ENCODE measurements at regions not wholly inside any gene's neighbourhood (a gene's known extent, or its start where the extent isn't known, plus 50 kb on each side); places are given as distances from the start of the nearest gene placed in this dataset.

DNA sequence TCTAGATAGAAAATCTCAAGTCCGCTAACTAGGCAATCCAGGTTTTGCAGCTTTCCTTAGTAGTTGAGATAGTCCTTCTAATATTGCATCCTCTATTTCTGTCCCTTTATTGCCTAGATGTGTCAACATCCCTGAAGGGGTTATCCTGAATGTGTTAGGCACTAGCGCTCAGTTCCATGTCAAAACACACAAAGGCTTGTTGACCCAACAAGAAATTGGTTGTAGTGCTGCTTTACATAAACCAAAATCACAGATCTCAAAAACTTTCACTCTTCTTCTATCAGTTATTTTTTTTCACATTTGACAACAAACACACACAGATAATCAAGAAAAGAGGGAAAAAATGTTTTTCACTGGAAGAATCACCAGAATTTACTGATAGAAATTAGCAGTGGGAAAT, 51.4 kb upstream of the SOX2 start:
- no peak for DNase-seq

DNA sequence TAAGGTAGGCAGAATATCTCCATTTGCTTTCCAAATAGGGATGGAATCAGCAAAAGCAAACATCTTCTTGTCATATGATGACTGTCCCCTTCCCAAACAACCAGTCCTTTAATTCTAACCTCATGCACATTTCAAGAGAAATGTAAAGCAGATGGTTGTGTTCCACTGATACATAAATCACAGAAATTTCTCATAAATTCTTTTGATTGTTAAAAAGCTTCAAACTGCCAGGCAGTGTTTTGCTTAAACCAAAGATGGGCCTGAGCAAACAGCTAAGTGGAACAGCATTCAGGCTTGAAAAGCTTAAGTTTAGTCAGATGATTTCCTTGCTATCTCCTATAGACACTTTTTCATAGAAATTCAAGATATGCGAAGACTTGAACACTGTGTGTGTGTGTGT, 74.3 kb upstream of the SOX2 start:
- DNase-seq: no peak

DNA sequence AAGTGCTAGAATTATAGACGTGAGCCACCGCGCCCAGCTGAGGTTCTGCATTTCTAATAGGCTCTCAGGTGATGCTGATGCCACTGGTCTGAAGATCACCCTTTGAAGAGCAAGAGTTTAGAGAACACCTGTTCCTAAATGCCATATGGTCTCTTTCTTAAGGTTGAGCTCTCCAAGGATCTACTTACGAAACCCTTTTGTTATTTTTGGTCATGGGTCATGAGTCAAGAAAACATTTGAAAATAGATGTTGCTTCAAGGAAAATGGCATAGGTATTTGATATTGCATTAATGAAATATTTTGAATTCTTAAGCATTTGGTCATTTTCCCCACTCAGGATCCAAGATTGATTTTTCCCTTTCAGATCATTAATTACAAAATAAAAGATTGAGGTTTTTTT, 74.7 kb upstream of the SOX2 start:
- DNase-seq: no peak

DNA sequence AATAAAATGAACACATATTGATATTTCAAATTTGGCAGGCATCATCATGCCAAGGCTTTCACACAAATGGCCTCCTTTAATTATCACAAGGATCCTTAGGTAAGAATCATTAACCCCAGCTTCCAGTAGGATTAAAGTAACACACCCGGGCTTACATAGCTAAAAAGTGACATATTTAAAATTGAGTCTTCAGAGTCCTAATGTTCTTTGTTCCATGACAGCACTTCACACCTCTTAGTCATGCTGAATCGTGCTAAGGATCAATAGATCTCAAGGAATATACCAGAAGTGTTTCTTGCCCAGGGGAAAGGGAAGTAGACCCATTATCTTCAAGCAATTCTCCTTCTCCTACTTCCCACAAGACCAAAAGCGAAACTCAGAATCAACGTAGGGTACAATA, 76.6 kb upstream of the SOX2 start:
- no peak for DNase-seq

DNA sequence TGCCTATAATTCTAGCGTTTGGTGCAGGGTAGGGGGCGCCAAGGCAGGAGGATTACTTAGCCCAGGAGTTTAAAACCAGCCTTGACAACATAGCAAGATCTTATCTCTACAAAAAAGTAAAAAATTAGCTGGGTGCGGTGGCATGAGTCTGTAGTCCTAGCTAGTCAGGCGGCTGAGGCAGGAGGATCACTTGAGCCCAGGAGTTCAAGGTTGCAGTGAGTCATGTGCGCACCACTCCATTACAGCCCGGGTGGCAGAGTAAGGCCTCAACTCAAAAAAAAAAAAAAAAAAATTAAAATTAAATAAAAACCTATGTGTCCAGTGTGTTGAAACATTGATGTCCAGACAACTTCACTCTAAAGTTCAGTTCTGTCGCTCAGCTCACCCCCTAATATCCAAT, 78.2 kb upstream of the SOX2 start:
- no peak for DNase-seq

DNA sequence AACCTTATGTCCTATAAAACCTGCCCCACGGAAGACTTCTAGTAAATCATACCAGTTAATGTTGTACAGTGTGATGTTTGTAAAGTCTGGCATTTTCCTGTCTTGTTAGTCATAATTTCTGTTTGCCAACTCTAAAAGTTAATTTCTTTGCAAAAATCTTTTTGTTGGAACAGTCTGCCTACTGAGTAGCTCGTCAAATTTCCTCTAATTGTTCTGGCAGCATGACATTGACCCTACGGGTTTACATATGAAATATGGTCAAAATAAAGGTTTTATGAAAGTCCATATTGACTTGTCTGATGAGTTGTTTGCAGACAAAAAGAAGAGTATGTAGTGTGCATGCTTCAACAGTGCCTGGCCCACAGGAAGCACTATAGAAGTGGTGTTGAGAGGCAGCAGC, 79.8 kb upstream of the SOX2 start:
- no peak for DNase-seq

DNA sequence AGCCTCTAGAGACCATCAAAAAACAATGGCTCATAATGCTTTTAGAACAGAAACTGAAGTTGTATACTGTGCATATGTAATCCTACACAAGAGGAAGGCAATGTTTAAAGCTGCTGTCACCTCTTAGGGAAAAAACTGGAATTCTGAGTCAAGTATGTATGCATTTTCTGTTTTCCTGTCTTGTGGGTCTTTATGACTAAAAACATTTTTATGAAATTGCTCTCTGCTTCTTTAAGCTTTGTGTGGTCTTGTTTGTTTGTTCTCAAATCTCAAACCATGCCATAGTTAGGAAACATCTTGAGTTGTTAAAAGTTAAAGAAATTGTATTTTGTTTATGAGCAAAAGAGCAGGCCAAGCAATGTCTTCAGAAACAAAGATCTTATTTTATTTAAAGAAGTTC, 80.9 kb upstream of the SOX2 start:
- no peak for DNase-seq

DNA sequence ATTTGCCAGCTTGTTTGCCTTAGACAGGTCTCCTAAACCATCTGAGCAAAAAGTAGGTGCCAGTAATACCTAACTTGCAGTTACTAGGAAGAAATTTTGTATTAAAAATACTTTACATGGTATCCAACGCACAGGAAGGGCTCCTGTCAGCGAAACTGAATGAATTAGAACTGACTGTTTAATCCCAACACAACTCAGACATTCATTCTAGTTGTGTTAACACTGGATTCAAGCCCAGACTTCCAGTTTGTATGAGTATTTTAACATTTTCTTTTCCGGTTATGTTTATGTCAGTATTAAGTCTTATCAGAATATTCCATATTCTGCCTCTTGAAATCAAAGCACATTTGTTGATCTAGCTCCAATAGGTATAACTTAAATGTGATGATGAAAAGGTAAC, 82.0 kb upstream of the SOX2 start:
- no peak for DNase-seq

DNA sequence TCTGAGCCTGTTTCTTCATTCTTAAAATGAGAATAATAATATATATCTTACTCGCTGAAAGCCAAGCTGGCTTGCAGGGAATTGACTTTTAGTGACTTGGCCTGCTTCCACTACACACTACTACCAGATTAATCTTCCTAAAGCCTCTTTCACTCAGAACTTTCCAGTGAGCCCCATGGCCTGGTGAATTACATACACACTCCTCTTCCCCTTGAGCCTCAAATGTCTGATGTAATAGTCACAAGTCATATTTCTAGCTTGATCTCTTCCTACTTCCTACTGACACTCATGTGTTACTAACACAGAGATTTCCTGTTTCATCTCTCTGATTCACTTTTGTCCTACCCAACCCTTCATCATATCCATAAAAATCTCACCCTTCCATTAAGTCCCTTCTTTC, 82.7 kb upstream of the SOX2 start:
- DNase-seq: no peak

DNA sequence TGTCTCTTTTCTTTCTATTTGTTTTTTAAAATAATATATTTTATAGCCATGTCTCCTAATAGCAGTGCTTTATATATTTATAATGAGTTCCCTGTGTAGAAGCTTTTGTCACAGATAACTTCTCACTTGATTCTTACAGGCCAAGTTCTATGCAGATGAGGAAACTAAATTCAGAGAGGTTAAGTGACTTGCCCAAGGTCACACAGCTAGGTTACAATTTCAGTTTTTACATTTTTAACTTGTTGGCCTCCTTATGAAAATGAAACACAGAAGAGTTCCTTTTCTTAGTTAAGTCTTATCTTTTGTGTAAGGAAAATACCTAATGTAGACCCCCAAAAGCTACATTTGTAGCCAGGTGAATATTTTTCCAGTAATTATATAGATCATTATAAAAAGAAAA, 83.3 kb upstream of the SOX2 start:
- DNase-seq: no peak

DNA sequence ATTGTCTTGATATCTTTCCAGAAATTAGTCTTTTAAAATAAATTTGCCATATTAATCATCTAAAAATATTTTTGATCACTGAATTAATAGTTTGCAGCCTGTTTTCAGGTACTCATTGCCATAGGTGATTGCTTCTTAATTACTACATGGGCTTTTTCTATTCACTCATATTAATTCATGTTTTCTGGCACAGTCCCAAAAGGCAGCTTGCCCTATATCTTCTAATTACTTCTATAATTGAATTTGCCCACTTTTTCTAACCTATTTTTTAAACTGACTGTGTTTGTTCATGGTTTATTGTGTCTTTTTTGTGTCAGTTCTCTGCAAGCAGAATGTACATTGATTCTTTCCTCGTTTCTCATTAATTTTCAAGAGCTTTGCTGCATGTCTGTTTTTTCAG, 85.7 kb upstream of the SOX2 start:
- no peak for DNase-seq

DNA sequence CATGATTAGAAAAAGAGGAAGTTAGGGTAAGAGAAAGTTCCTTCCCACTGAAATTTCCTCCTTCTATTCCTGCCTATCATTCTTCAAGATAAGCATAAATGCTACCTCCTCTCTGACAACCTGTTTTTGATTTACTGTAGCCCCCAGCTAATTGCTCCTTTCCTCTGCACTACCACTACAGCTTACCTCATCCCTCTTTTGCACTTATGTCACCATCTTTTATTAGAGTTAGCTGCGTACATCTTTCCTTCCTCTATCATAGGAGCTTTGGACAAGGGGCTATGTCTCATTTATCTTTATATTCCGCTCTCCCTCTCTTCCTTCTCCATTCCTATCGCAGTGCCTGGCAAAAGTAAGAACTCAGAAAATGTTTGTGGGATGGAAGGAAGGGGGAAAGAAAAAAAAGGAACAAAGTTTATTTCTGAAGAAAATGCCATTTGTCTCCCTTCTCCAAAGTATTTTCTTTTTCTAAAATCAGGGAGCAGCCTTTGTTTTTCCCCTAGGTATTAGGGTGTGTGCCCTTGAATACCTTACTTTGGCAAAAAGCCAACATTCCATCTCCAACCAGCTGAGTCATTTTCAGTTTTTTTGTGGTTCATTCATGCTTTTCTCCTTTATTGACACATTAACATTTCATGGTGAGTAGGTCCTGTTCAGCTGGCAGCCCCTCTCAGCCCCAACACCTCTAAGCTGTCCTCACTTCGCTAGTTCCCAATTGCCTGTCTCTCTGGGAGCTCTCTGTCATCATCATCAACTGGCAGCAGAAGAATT, 87.6 kb upstream of the SOX2 start:
- no peak for DNase-seq

DNA sequence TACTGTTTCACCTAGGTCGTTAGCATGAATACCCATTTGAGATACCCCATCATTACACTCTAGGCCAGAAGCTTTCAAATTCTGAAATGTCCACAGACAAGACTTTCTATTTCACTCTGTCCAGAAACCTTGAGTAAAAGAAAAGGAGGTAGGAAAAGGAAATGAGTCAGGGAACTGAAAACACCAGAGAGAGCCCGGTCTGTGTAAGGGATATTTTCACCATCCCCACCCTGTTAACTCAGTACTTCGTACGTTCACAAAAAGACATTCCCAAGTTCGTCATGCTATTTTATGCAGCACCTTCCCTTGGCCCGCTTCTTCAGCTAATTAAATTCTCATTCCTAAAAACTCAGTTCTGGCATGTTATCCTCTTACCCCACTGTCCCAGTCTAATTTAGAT, 89.4 kb upstream of the SOX2 start:
- DNase-seq: no peak

DNA sequence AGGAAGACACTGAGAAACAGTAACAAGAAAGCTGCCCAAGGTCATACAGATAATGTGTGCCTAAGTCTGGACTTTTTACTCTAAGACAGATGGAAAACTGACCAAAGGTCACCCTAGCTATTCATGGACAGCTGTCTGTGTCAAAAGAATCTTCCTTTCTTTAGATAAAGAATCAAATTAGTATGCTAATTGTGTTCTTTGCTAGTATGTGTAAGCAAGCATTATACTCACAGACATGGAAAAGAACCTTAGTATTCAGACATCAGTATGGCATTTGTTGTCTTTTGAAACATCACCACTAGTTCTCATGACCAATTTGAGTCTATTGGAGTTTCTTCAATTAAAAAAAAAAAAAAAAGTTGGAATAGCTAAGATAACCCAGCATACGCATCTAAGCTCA, 91.8 kb upstream of the SOX2 start:
- no peak for DNase-seq

DNA sequence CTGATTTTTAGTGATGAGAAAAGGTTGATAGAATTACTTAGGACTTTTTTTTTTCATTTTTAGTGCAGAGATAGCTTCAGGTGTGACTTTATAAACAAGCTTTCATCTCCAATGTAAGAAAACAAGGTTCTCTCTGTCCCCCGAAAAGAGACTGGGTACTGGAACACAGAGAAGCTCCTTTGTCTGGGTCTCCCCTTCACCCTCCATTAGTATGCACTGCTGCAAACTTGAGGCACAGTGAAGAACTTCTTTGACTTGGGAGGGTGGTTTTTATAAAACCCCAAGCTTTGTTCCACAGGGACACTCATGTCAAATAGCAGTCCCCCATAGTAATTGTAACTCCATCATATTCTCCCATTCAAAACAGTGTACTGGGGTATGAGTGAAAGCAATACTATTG, 93.5 kb upstream of the SOX2 start:
- no peak for DNase-seq

DNA sequence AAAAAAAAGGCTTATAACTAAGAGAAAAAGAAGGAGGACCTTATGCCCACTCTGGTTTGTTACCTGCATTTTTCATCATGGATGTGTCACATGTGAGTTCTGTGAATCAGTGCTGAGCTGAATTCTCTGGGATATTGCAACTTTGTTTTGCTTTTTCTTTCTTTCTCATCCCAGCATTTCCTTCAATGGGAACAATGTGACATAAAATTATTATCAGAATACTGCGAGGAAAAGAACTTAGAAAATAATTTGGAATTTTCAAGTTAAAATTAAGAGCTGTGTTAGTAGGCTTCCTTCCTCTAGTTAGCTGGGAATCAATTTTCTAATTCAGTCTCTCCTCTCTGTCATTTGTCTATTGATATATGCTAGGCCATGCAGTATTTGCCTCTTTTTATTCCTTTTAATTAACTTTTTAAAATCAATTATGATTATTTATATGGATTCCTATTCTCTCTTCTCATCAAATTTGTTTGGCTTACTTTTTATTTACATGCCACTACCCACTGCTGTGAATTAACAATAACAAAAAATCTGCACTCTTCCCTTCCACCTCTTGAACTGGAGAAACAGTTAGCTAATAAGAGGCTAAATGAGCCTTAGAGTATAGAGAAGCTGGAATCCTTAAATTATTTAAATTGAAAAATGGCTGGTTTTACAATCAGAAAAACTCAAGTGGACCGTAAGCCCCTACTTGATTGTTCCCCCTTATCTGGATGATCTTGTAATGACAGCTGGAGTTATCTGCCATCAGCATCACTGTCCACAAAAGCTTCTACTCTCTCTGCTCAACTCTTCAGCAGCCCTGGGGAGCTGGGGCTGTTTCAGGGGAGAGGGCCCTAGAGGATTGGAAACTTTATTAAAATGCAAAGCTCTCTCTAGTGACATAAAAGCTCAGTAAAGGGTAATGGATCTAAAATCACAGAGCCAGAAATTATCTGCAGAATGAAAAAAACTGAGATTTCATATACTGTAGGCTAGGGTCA, 95.3 kb upstream of the SOX2 start:
- no peak for DNase-seq

DNA sequence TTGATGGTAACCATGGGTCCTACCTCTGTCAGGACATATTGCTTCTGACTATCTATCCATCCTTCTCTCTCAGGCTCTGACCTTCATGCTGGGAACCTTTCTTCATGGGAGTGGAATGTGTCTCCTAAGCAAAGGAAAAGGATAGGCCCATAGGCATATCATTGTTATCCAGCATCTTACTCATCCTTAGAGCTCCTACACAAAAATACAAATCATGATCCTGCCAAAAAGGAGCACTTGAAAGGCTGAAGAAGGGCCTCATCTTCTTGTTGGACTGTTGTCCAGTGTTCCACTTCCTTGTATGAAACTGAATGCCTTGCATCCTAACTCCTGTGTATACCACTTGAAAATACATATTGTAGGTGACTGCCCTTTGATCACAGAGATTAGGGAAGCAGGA, 96.1 kb upstream of the SOX2 start:
- DNase-seq: no peak

DNA sequence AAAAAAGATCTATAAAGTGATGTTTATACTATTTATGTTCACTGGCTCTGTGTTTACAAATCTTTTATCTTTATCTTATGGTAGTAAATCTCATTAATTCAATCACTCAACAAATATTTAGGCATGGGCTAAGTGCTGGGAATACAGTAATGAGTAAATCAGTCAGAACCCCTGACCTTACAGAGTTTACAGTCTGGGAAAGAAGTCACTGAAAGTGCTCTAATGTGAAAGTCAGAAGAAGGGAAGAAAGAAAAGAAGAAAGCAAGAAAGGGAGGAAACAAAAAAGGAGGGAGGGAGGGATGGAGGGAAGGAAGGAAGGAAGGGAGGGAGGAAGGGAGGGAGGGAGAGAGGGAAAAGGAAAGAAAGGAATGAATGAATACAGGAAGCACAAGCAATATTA, 96.8 kb upstream of the SOX2 start:
- no peak for DNase-seq

DNA sequence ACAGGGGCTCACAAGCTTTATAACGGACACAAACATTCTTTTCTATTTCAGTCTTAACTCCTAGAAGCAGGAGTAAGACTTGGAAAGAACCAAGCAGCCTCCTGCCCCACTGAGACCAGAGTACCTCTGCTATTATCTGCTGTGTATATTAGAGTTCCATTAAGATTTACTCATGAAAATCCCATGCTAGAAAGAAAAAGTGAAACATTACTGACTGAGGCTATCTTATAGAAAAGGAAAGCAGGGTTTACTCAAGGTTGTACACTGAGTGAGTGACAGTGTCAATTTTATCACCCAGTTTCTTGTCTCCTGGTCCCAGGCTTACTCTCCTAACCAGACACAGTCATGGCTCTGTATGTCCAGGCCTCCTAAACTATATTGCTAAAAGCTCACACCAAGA, 97.9 kb upstream of the SOX2 start:
- DNase-seq: no peak

DNA sequence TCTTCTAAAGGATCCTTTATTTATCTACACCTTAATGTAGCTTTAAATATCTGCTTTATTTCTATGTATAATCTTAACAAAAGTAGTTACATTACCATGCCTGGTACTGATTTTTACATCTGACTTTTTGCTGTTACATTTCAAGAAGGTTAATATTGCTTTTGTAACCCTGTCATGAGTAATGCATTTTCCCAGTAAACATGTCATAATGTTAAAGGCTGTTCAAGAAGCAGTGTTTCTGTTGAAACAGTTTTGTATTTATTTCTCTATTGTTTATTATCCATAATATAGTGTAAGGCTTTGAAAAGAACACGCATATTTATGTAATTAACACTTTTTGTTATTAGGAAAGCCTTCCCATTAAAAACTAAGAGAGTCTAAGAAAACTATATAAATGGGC, 98.5 kb upstream of the SOX2 start:
- no peak for DNase-seq

DNA sequence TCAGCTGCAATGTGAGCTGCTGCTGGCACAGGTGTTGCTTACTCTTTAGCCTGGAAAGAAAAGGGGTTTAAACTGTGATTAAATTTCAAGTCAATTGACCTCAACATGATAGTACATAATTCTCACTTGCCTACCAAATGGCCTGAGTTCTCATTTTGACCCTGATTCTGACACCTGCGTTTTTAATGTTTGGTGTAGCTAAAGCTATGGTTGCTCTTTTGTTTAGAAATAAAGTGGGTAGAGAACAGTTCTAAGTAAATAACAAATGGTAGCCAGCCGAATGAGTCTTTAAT, 100.8 kb upstream of the SOX2 start:
- no peak for DNase-seq

DNA sequence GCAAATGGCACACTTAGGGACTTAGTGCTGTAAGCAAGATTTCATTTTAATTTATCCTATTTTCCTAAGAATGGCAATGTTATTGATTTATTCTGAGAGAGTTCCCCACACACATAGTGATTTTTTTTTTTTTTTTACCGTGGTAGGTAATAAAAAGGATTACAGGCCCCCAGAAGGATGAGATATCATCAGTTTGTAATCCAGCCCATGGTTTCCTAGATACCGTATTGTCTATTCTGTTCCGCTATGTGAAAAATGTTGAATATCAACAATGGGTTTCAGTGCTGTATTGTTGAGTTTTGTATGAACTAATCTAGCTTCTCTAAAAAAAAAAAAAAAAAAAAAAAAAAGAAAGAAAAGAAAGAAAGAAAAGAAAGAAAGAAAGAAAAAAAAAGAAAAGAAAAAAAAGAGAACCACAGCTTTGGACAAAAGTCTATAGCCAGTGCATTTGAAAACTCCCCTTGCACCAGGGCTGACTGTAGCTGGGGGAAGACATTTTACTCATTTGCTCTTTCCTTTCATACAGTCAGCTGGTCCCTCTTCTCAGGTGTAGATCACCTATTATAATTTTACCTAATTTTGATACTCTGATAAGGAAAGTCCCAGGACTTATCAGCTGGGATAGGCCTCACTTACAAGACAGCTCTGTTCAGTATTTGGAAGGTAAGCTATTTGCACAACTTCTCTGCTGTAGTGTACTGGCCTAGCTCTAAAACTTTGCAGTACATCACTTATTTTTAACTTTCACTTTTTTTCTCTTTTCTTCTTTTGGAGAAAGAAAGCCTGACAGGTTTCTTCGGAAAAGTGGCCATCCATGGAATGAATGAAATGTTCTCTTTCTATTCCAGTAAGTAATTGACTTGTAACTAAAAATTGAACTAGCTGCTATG, 101.4 kb upstream of the SOX2 start:
- no peak for DNase-seq

DNA sequence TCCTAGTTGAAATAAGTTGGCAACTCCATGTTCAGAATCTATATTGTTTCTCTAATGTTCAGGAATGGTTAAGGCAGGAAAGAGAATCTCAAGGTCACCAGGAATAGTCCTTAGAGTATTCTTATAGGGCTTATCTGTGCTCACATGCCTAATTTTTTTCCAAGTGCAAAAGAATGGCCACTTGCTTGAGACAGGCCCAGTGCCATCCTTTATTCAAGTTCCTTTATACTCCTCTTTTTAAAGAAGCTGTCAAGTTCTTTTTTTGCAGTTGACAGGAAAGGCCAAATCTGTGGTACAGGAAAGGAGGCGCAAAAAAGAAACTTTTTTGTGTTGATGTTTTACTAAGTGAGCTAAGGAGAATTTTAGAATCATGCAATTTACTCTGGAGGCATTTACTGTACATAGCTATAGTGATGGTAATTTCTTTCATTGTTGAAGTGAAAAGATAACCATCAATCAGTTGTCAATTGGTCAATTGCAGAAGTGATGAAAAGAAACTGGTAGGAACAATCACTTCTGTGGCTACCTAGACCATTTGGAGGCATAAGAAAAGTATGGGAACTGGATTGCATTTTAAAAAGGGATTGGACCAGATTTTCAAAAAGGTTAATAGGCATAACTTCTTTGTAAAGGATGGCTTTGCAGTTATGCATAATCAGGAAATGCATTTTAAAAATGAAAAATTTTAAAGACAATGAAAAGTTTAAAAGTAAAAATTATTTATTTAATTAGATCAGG, 102.5 kb upstream of the SOX2 start:
- no peak for DNase-seq

Measured in hematopoietic multipotent progenitor cell treated with erythropoietin and hydrocortisone succinate and interleukin-3 and kit ligand, for 8 days (in vitro differentiated cells).